ENCODE measurements at regions not wholly inside any gene's neighbourhood (a gene's known extent, or its start where the extent isn't known, plus 50 kb on each side); places are given as distances from the start of the nearest gene placed in this dataset.

DNA sequence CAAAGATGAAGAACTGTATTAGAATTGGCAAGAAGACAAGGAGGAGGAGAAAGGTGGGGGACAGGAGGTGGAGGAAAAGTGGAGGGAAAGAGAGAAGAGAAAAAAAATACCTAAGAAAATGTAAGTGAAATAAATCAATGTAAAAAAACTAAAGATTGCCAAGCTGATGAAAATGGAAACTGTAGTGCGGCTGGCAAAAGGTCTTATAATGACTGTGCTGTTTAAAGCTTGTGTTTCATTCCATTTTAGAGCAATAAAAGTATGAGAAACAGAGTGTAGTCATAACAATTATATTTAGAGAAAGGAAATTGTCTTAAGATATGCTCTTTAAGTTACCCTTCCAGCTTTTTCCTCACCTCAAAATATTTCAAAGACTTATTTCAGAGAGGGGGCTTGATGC is 670.5 kb upstream of the SEMA6A start:
- no peak for TF ChIP-seq POU2F2 (IDR thresholded peaks at IDR 0.05; ENCODE audit: low read depth, low read length)
- TF ChIP-seq SPI1 (IDR thresholded peaks at IDR 0.05; ENCODE audit: low read depth, low read length) = no peak
- TF ChIP-seq TAF1 (IDR thresholded peaks at IDR 0.05; ENCODE audit: low read depth, low read length) = no peak
- TF ChIP-seq POLR2A (IDR thresholded peaks at IDR 0.05; ENCODE audit: low read depth, low read length) = no peak
- TF ChIP-seq POLR2AphosphoS5 (IDR thresholded peaks at IDR 0.05; ENCODE audit: low read depth, low read length) = no peak
- no peak for TF ChIP-seq PAX5 (IDR thresholded peaks at IDR 0.05; ENCODE audit: insufficient read depth, low read length, severe bottlenecking)
- DNase-seq (ENCODE audit: insufficient read length, low spot score) (no peak), FAIRE-seq (no peak)

DNA sequence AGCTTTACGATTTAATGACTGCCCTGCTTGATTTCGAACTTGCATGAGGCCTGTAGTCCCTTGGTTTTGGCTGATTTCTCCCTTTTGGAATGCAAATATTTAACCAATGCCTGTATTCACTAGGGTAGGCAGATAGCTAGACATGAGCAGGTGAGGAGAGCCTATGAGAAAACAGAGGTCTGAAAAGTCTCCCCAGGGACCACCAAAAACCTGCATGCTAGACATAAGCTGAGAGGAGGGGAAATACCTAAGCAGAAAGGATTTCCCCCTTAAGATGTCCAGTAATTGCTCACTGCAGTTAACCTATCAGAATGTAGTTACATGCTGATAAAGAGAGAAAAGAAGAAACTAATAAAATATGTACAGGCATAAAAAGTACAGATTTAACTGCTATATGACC is 667.4 kb upstream of the SEMA6A start:
- TF ChIP-seq SPI1 (IDR thresholded peaks at IDR 0.05; ENCODE audit: low read depth, low read length) = no peak
- TF ChIP-seq TAF1 (IDR thresholded peaks at IDR 0.05; ENCODE audit: low read depth, low read length) = no peak
- TF ChIP-seq PAX5 (IDR thresholded peaks at IDR 0.05; ENCODE audit: insufficient read depth, low read length, severe bottlenecking) = no peak
- TF ChIP-seq POLR2AphosphoS5 (IDR thresholded peaks at IDR 0.05; ENCODE audit: low read depth, low read length) = no peak
- no peak for TF ChIP-seq POU2F2 (IDR thresholded peaks at IDR 0.05; ENCODE audit: low read depth, low read length)
- DNase-seq (ENCODE audit: insufficient read length, low spot score) (no peak), FAIRE-seq (no peak)

DNA sequence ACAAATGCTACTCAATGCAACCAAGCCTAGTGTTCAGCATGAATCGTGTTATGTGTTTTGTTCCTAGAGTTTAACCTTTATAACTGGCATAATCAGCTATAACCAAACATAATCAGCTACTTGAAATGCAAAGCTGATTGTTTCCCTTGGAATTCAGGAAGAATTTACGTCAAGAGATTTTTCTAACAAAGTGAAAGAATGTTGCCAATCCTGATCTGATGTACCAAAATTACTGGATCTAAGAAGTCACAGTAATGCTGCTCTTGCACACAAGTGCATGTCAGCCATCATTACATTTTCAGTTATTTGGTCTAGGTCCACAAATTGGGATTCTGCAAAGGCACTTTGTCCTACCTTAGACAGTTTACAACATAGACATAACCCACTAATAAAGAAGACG is 662.3 kb upstream of the SEMA6A start:
- no peak for FAIRE-seq
- no peak for DNase-seq (ENCODE audit: insufficient read length, low spot score)
- TF ChIP-seq PAX5 (IDR thresholded peaks at IDR 0.05; ENCODE audit: insufficient read depth, low read length, severe bottlenecking) (no peak), POLR2A (IDR thresholded peaks at IDR 0.05; ENCODE audit: low read depth, low read length) (no peak), POLR2AphosphoS5 (IDR thresholded peaks at IDR 0.05; ENCODE audit: low read depth, low read length) (no peak)

DNA sequence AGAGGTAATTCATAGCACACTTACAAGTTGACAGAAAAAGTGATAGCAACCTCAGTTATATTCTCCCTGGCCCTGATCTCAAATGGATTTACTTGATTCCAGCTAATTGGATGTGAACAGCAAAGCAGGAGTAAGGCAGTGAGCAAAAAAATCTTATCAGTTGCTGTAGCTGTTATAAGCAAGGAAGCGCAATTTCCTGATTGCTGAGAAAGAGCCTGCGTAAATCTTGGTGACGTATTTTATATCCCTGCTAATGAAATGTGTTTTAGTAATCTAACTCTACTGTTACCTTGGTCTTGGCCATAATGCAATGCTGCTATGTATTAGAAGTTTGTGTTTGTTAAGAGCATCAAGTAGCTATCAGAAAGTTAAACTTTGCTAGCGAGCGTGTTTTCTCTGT is 661.2 kb upstream of the SEMA6A start:
- no peak for FAIRE-seq
- no peak for DNase-seq (ENCODE audit: insufficient read length, low spot score)
- TF ChIP-seq POLR2AphosphoS5 (IDR thresholded peaks at IDR 0.05; ENCODE audit: low read depth, low read length) (no peak), TAF1 (IDR thresholded peaks at IDR 0.05; ENCODE audit: low read depth, low read length) (no peak), PAX5 (IDR thresholded peaks at IDR 0.05; ENCODE audit: insufficient read depth, low read length, severe bottlenecking) (no peak), POU2F2 (IDR thresholded peaks at IDR 0.05; ENCODE audit: low read depth, low read length) (no peak), POLR2A (IDR thresholded peaks at IDR 0.05; ENCODE audit: low read depth, low read length) (no peak), SPI1 (IDR thresholded peaks at IDR 0.05; ENCODE audit: low read depth, low read length) (no peak)

DNA sequence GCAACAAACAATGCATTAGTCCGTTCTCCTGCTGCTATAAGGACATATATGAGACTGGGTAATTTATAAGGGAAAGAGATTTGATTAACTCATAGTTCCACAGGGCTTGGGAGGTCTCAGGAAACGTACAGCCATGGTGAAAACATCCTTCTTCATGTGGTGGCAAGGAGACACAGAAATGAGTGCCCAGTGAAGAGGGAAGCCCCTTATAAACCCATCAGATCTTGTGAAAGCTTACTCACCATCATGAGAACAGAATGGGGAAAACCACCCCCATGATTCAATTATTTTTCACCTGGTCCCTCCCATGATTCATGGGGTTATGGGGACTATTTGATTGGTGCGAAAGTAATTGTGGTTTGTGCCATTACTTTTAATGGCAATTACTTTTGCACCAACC is 655.8 kb upstream of the SEMA6A start:
- no peak for FAIRE-seq
- TF ChIP-seq POU2F2 (IDR thresholded peaks at IDR 0.05; ENCODE audit: low read depth, low read length) (no peak), POLR2AphosphoS5 (IDR thresholded peaks at IDR 0.05; ENCODE audit: low read depth, low read length) (no peak), POLR2A (IDR thresholded peaks at IDR 0.05; ENCODE audit: low read depth, low read length) (no peak), SPI1 (IDR thresholded peaks at IDR 0.05; ENCODE audit: low read depth, low read length) (no peak)
- no peak for DNase-seq (ENCODE audit: insufficient read length, low spot score)

DNA sequence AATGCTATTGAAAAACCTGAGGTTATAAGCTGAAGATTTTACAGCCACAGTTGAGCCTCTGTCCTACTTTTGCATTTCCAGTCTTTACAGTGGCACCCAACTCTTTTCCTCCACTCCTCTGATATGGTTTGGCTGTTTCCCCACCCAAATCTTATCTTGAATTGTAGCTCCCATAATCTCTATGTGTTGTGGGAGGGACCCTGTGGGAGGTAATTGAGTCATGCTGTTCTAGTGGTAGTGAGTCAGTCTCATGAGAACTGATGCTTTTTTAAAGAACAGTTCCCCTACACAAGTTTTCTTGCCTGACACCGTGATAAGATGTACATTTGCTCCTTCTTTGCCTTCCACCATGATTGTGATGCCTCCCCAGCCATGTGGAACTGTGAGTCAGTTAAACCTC is 646.1 kb upstream of the SEMA6A start:
- no peak for FAIRE-seq
- no peak for DNase-seq (ENCODE audit: insufficient read length, low spot score)
- TF ChIP-seq SPI1 (IDR thresholded peaks at IDR 0.05; ENCODE audit: low read depth, low read length) (no peak), TAF1 (IDR thresholded peaks at IDR 0.05; ENCODE audit: low read depth, low read length) (no peak), POU2F2 (IDR thresholded peaks at IDR 0.05; ENCODE audit: low read depth, low read length) (no peak), PAX5 (IDR thresholded peaks at IDR 0.05; ENCODE audit: insufficient read depth, low read length, severe bottlenecking) (no peak), POLR2AphosphoS5 (IDR thresholded peaks at IDR 0.05; ENCODE audit: low read depth, low read length) (no peak), POLR2A (IDR thresholded peaks at IDR 0.05; ENCODE audit: low read depth, low read length) (no peak)

DNA sequence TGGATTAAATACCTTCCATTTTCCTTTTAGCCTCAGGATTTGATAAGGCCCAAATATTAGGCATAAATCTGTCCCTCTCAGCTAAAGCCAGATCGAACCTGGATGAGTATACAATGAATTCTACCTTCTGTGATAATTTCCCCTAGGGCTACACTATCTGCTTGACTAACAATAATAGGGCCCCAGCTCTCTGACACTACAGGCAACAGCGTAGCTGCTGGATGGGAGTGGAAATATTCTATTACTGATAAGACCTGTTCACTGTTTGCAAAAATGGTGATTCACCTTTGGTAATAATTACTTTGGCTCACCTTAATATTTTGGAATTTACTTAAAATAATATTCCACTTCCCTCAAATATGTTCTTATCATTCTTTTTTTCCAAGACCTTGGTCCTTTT is 644.2 kb upstream of the SEMA6A start:
- no peak for FAIRE-seq
- DNase-seq (ENCODE audit: insufficient read length, low spot score) = no peak
- TF ChIP-seq TAF1 (IDR thresholded peaks at IDR 0.05; ENCODE audit: low read depth, low read length) (no peak), POLR2A (IDR thresholded peaks at IDR 0.05; ENCODE audit: low read depth, low read length) (no peak), SPI1 (IDR thresholded peaks at IDR 0.05; ENCODE audit: low read depth, low read length) (no peak), POLR2AphosphoS5 (IDR thresholded peaks at IDR 0.05; ENCODE audit: low read depth, low read length) (no peak), POU2F2 (IDR thresholded peaks at IDR 0.05; ENCODE audit: low read depth, low read length) (no peak)

DNA sequence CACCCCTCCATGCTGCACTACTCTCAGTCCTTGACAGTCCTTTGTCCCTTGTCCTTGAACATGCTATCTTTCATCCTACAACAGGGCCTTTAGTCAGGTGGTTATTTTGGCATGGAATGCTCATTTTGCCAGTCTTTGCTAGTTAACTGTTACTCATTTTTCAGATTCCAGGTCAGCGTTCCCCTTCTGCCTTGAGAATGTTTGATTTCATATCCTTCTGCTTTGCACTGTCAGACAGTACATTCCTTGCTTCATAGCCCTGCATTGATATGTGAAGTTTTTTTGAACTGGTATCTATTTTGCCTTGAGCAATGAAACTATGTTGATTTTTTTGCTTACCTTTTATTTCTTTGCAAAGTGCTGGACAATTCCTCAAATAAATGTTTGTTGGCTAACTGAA is 638.2 kb upstream of the SEMA6A start:
- DNase-seq (ENCODE audit: insufficient read length, low spot score) (no peak), FAIRE-seq (no peak)
- TF ChIP-seq POLR2AphosphoS5 (IDR thresholded peaks at IDR 0.05; ENCODE audit: low read depth, low read length) = no peak
- TF ChIP-seq TAF1 (IDR thresholded peaks at IDR 0.05; ENCODE audit: low read depth, low read length) = no peak
- no peak for TF ChIP-seq POLR2A (IDR thresholded peaks at IDR 0.05; ENCODE audit: low read depth, low read length)
- TF ChIP-seq SPI1 (IDR thresholded peaks at IDR 0.05; ENCODE audit: low read depth, low read length) = no peak
- no peak for TF ChIP-seq POU2F2 (IDR thresholded peaks at IDR 0.05; ENCODE audit: low read depth, low read length)
- TF ChIP-seq PAX5 (IDR thresholded peaks at IDR 0.05; ENCODE audit: insufficient read depth, low read length, severe bottlenecking) = no peak

DNA sequence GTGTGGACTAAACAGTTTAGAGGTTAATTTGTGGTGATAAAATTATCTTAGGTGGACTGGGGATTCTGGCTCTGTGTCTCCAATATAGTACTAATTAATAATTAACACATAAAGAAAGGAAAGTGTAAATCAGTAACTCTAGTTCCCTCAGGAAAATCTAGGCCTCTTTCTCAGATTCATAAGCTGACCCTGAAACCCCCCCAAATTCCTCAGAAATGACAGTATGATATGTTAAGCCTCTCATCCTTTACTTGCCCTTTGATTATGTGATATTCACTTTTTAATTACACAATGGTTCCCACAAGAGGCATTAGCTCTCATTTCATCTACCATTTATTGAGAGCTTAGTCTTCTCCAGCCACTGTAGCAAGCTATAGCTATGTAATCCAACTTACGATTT is 636.2 kb upstream of the SEMA6A start:
- TF ChIP-seq POLR2AphosphoS5 (IDR thresholded peaks at IDR 0.05; ENCODE audit: low read depth, low read length) (no peak), PAX5 (IDR thresholded peaks at IDR 0.05; ENCODE audit: insufficient read depth, low read length, severe bottlenecking) (no peak), TAF1 (IDR thresholded peaks at IDR 0.05; ENCODE audit: low read depth, low read length) (no peak), SPI1 (IDR thresholded peaks at IDR 0.05; ENCODE audit: low read depth, low read length) (no peak), POU2F2 (IDR thresholded peaks at IDR 0.05; ENCODE audit: low read depth, low read length) (no peak), POLR2A (IDR thresholded peaks at IDR 0.05; ENCODE audit: low read depth, low read length) (no peak)
- FAIRE-seq (no peak), DNase-seq (ENCODE audit: insufficient read length, low spot score) (no peak)

DNA sequence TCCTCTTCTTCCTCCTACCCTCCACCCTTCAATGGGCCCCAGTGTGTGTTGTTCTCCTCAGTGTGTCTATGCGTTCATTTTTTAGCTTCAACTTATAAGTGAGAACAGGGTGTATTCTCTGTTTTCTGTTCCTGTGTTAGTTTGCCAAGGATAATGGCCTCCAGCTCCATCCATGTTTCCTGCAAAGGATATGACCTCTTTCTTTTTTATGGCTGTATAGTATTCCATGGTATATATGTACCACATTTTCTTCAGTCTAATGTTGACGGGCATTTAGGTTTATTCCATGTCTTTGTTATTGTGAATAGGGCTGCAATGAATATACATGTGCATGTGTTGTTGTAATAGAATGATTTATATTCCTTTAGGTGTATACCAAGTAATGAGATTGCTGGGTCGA is 634.9 kb upstream of the SEMA6A start:
- no peak for DNase-seq (ENCODE audit: insufficient read length, low spot score)
- no peak for FAIRE-seq
- no peak for TF ChIP-seq PAX5 (IDR thresholded peaks at IDR 0.05; ENCODE audit: insufficient read depth, low read length, severe bottlenecking)
- TF ChIP-seq SPI1 (IDR thresholded peaks at IDR 0.05; ENCODE audit: low read depth, low read length) = no peak
- no peak for TF ChIP-seq POLR2AphosphoS5 (IDR thresholded peaks at IDR 0.05; ENCODE audit: low read depth, low read length)
- no peak for TF ChIP-seq POLR2A (IDR thresholded peaks at IDR 0.05; ENCODE audit: low read depth, low read length)
- no peak for TF ChIP-seq POU2F2 (IDR thresholded peaks at IDR 0.05; ENCODE audit: low read depth, low read length)
- no peak for TF ChIP-seq TAF1 (IDR thresholded peaks at IDR 0.05; ENCODE audit: low read depth, low read length)
